GM13977 (cell line): ENCODE measurements at regions not wholly inside any gene's neighbourhood (a gene's known extent, or its start where the extent isn't known, plus 50 kb on each side); places are given as distances from the start of the nearest gene placed in this dataset.

Experiments
- DNase-seq: peaks from one replicate; pipeline ENCODE4 v3.0.0; 2012; ENCODE audit warnings: low spot score
- CTCF ChIP-seq: IDR thresholded peaks from 2 replicates; pipeline ENCODE4 v1.5.1; 2012; ENCODE audit warnings: mild to moderate bottlenecking, control low read depth; ENCODE audit not compliant: insufficient read depth; ENCODE audit errors: extremely low read depth, missing control alignments
- in situ Hi-C: fragments of 300-500 bp; cut with MboI; formaldehyde crosslinking; loops from one replicate; pipeline ENCODE4 v1.12.0; 2022; ENCODE audit warnings: low sequenced_read_pairs, low pct_unique_long_range_greater_than_20kb, mixed read lengths, inconsistent platforms; ENCODE audit not compliant: unreplicated experiment

- no peak for TF ChIP-seq CTCF
- DNase-seq, result no peak
- in situ Hi-C loops, result no loop called here
Observed at GRCh38 chr12:65764325-65764724, 60.0 kb upstream of the HMGA2 start.

GRCh38 chr12:65765436-65765813, 58.9 kb upstream of the HMGA2 start:
- DNase-seq, result no peak
- in situ Hi-C loops, result no loop called here
- no peak for TF ChIP-seq CTCF

DNA sequence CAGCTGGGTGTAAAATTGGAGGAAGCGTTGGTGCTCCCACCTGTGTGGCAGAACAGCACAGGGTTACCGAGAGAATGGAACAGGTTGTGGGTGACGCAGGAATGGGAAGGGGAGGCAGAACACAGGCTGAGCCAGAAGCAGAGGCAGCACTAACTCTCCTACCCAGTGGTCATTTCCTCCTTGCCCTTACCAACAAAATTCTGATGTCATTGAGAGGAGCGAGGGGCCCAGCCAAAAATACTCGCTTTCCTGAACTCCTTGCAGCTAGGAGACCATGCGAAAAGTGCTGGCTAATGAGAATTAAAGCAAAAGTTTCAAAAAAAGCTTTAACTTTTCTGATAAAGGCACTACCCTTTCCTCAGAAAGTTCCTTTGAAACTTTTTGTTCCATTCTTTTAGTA, 54.4 kb upstream of the HMGA2 start:
- in situ Hi-C loops, result no loop called here
- DNase-seq, result no peak
- no peak for TF ChIP-seq CTCF
